ENCODE measurements at regions not wholly inside any gene's neighbourhood (a gene's known extent, or its start where the extent isn't known, plus 50 kb on each side); places are given as distances from the start of the nearest gene placed in this dataset.

DNA sequence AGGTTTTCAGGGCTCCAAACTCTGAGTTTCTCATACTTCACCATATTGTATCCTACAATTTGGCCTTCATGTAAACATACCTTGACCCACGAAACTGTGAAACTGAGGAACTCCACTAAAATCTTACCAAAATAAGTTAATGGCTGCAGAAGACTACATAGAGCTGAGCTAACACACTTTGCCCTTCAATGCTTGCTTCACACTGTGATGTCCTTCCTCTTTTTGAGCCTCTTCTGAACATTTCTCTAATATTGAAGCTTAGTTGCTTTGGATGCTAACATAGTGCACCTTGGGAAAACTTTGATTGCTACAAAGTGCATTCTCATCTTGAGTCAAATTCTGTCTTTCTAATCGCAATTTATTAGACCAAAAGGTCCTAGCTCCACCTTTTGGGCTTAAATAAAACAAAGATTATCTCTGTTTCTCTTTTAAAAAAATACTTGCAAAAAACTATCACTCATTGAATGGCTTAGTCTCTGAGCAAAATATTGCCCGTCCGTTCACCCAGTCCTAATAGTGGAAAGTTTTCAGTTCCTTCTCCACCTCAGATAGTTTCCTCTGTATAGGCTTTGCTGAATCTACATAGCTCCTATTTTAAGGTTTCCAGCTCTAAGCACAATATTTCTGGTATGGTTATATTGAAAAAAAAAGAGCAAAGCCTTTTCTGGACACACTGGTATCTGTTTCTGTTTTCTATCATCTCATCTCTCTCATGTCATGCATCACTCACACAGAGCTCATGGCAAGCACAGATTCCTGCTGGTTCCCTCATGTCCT is 494.6 kb downstream of the RFPL4B start:
- no peak for DNase-seq (ENCODE audit: low read depth)
- TF ChIP-seq, protein P1, sequence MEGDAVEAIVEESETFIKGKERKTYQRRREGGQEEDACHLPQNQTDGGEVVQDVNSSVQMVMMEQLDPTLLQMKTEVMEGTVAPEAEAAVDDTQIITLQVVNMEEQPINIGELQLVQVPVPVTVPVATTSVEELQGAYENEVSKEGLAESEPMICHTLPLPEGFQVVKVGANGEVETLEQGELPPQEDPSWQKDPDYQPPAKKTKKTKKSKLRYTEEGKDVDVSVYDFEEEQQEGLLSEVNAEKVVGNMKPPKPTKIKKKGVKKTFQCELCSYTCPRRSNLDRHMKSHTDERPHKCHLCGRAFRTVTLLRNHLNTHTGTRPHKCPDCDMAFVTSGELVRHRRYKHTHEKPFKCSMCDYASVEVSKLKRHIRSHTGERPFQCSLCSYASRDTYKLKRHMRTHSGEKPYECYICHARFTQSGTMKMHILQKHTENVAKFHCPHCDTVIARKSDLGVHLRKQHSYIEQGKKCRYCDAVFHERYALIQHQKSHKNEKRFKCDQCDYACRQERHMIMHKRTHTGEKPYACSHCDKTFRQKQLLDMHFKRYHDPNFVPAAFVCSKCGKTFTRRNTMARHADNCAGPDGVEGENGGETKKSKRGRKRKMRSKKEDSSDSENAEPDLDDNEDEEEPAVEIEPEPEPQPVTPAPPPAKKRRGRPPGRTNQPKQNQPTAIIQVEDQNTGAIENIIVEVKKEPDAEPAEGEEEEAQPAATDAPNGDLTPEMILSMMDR (conservative IDR thresholded peaks at IDR 0.05; ENCODE audit: low read depth, low read length): no peak
- no peak overlapping the region for H3K4me3 ChIP-seq (ENCODE audit: low read length)

DNA sequence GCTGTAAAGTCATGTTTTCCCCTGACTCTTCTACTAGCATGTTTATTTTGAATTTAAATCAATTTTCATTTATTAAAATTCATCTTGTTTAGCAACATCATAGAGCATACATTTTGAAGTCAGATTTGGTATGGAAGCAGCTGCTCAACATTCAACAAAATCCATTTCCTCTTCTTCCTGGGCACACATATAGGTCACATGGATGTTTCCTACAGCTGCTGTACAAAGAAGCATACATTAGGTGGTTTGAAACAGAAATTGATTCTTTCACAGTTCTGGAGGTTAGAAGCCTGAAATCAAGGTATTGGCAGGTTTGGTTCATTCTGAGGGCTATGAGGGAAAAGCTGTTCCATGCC is 495.2 kb downstream of the RFPL4B start:
- TF ChIP-seq, protein P1 (conservative IDR thresholded peaks at IDR 0.05; ENCODE audit: low read depth, low read length): no peak
- no peak overlapping the region for H3K4me3 ChIP-seq (ENCODE audit: low read length)
- no peak for DNase-seq (ENCODE audit: low read depth)

DNA sequence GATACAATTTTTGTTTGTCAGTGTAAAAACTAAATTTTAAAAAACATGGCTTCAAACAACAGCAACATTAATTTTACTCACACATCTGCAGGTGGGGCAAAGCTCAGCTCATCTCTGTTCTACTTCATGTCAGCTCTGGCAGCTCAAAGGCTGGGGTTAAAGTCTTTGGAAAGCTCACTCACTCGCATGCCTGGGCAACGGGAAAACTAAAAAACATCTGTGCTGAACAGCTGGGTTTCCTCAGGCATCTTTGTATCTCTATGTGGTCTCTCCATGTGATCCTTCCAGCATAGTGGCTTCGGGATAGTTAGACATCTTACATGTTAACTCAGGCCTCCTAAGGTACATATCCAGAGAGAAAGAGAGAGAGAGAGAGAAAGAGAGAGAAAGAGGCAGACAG is 499.6 kb downstream of the RFPL4B start:
- TF ChIP-seq, protein P1 (conservative IDR thresholded peaks at IDR 0.05; ENCODE audit: low read depth, low read length): no peak
- no peak for DNase-seq (ENCODE audit: low read depth)
- no peak overlapping the region for H3K4me3 ChIP-seq (ENCODE audit: low read length)

DNA sequence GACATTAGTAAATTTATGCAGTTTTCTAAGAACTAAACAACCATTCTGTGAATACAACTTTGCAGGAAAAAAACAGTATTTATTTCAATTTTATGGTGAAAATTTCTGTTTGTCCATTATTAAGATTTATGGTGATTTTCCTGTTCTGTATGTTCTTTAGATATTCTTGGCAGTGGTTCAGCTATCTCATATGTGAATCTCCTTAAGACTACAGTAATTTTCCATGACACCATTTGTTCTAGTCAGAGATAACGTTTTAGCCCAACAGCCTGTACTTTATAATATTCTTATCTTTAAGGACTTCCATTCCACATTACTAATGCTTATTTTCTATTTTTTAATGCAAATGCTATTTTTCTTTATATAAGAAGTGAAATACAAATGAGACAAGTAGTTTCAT is 504.0 kb downstream of the RFPL4B start:
- H3K4me3 ChIP-seq (ENCODE audit: low read length): no peak overlapping the region
- TF ChIP-seq, protein P1 (conservative IDR thresholded peaks at IDR 0.05; ENCODE audit: low read depth, low read length): no peak
- DNase-seq (ENCODE audit: low read depth): no peak

DNA sequence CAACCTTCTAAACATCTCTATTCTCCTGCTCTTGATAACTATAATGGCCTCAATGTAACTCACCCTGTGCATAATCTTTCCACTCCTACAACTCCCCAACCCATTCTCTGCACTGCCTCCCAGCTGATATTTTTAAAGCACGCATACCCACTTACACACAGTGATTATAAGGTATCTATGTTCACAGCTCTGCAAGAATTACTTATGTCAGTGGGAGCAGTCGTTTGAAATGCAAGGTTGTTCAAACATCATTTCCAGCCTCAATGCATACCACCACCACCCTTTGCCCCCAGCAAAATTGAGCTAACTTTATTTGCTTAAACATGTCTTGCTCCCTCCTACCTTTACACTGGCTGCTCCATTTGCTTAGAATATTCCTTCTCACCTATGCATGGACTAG is 506.0 kb downstream of the RFPL4B start:
- TF ChIP-seq, protein P1 (conservative IDR thresholded peaks at IDR 0.05; ENCODE audit: low read depth, low read length): no peak

DNA sequence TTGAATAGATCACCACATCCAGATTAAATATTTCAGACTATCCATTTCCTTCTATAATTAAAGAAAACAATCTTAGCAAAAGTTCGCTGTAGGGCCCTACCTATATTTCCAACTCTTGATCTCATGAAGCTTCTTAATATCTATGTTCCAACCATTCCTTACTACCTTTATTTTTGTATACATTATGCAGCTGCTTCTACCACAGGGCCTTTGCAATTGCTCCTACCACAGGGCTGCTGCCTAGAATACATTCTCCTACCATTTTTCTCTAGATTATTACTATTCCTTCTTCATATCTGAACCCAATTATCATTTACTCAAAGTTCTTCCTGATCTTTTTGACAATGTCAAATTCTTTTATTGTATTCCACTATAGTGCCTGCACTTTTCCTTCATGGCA is 516.6 kb downstream of the RFPL4B start:
- TF ChIP-seq, protein P1 (conservative IDR thresholded peaks at IDR 0.05; ENCODE audit: low read depth, low read length): no peak
- no peak overlapping the region for H3K4me3 ChIP-seq (ENCODE audit: low read length)
- no peak for DNase-seq (ENCODE audit: low read depth)

More for the DNA sequence above, 506.0 kb downstream of the RFPL4B start:
- no peak overlapping the region for H3K4me3 ChIP-seq (ENCODE audit: low read length)
- DNase-seq (ENCODE audit: low read depth): no peak

DNA sequence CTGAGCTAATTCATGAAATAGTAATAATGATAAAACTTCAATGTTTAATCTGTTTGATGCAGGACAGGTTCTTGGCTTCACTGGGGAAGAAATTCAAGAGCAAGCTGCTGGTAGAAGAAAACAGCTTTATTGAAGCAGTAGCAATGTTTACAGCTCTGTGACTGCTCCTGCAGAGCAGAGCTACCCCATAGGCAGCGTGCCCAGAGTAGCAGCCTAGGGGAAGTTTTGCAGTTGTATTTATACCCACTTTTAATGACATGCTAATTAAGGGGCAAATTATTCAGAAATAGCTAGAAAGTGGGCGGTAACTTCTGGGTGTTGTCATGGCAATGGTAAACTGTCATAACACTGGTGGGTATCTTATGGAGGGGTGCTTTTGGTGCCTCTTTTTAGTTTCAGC is 518.0 kb downstream of the RFPL4B start:
- DNase-seq (ENCODE audit: low read depth): no peak
- TF ChIP-seq, protein P1 (conservative IDR thresholded peaks at IDR 0.05; ENCODE audit: low read depth, low read length): no peak
- H3K4me3 ChIP-seq (ENCODE audit: low read length): no peak overlapping the region

Data from retinal pigment epithelial cell (primary cell).